ENCODE measurements at regions not wholly inside any gene's neighbourhood (a gene's known extent, or its start where the extent isn't known, plus 50 kb on each side); places are given as distances from the start of the nearest gene placed in this dataset.

DNA sequence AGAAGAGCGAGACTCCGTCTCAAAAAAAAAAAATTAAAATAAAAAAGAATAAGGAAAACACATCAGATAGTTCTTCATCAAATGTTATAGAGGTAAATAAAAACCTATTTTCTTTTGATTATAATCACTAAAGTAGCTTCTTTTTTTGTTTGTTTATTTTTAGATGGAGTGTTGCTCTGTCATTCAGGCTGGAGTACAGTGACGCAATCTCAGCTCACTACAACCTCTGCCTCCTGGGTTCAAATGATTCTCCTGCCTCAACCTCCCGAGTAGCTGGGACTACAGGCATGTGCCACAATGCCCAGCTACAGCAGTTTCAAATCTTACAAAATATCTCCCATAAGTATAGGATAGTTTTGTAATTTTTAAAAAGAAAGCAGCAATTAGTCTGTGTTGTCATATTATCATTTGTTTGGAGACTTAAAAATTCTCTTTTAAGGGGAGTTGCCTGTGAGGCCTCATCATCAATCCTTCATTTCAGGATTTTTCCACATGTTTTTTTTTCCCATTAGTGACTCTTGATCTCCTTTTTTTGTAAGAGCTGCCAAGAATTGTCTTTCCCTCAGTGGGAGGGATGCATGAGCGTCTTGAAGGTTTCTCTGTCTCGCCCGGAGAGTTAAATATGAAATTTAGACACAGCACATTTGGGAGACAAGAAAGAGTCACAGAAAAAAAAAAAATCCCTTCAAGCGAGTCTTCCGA, 275.9 kb downstream of the CDCA7 start:
- TF ChIP-seq, protein P1, sequence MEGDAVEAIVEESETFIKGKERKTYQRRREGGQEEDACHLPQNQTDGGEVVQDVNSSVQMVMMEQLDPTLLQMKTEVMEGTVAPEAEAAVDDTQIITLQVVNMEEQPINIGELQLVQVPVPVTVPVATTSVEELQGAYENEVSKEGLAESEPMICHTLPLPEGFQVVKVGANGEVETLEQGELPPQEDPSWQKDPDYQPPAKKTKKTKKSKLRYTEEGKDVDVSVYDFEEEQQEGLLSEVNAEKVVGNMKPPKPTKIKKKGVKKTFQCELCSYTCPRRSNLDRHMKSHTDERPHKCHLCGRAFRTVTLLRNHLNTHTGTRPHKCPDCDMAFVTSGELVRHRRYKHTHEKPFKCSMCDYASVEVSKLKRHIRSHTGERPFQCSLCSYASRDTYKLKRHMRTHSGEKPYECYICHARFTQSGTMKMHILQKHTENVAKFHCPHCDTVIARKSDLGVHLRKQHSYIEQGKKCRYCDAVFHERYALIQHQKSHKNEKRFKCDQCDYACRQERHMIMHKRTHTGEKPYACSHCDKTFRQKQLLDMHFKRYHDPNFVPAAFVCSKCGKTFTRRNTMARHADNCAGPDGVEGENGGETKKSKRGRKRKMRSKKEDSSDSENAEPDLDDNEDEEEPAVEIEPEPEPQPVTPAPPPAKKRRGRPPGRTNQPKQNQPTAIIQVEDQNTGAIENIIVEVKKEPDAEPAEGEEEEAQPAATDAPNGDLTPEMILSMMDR (IDR thresholded peaks at IDR 0.05; ENCODE audit: borderline replicate concordance, extremely low read depth, low read length, poor library complexity, severe bottlenecking): no peak
- no peak for TF ChIP-seq EZH2 (IDR thresholded peaks at IDR 0.05; ENCODE audit: borderline replicate concordance, low read depth, low read length, severe bottlenecking)

Data from DND-41 (cell line).